ENCODE measurements at regions not wholly inside any gene's neighbourhood (a gene's known extent, or its start where the extent isn't known, plus 50 kb on each side); places are given as distances from the start of the nearest gene placed in this dataset.

- DNase-seq (no peak), FAIRE-seq (no peak)
- Histone ChIP-seq H3K4me3 (ENCODE audit: low read depth in 1 of 3, low read length in 3 of 3) (no peak overlapping the region), H3K27ac (ENCODE audit: low read depth in 1 of 3, low read length in 2 of 3) (no peak overlapping the region), H3K27me3 (ENCODE audit: control insufficient read depth in 3 of 3, insufficient read depth in 3 of 3, low read length in 3 of 3) (no peaks in the 10 kb centered on the region), H3K36me3 (ENCODE audit: control insufficient read depth in 3 of 3, insufficient read depth in 2 of 3, low read depth in 1 of 3, low read length in 3 of 3) (peaks cover 0 to 2% (median 0%) of the 10 kb centered on the region in 3 donors), H3K9me3 (ENCODE audit: control insufficient read depth in 2 of 2, insufficient read depth in 1 of 2, low read depth in 1 of 2, low read length in 1 of 2) (no peaks in the 10 kb centered on the region), H3K4me1 (ENCODE audit: control insufficient read depth in 3 of 3, insufficient read depth in 2 of 3, low read depth in 1 of 3, low read length in 2 of 3) (no peaks in the 10 kb centered on the region)
- WGBS, 3 donors, result 89 to 93% (median 90%) methylated on average over 7 of the region's 7 CpGs
These were observed 254.4 kb upstream of the PMFBP1 start for GRCh38 chr16:72426386-72426785.

DNA sequence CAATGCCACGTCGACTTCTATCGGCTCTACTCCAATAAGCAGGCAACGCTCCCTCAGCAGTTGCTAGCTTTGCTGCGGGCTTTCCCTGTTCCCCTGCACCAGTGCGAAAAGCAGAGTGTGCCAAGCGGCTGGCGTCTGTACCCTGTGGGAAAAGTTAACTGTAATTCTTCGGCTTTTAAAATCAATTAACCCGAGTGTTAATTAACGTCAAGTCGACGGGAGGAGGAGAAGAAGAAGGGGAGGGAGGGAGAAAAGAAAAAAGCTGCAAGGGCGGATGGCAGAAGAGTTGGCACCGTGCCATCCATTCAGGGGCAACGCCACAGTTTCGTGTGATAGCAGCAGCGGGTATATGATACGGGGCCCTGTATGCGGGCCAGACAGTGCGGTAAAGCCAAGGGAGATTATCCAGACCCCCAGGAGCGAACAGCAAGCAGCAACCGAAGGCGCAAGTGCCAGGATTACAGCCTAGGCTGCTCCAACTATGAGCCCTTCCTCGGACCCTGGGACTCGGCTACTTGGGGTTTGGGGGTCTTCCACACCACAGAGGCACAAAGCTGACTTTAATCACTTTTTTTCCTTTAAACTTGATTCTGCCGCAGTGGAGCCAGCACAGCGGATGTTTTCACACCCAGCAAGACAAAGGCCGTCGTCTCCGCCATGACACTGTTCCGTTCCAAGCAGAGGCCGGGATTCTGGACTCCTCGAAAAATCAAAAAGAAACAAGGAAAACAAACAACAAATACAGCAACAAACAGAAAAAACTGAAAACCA is 253.8 kb upstream of the PMFBP1 start:
- H3K4me3 ChIP-seq (ENCODE audit: low read depth in 1 of 3, low read length in 3 of 3), result no peak overlapping the region
- peaks cover 0 to 2% (median 0%) of the 10 kb centered on the region in 3 donors for H3K36me3 ChIP-seq (ENCODE audit: control insufficient read depth in 3 of 3, insufficient read depth in 2 of 3, low read depth in 1 of 3, low read length in 3 of 3)
- no peaks in the 10 kb centered on the region for H3K27me3 ChIP-seq (ENCODE audit: control insufficient read depth in 3 of 3, insufficient read depth in 3 of 3, low read length in 3 of 3)
- no peak for DNase-seq
- no peaks in the 10 kb centered on the region for H3K9me3 ChIP-seq (ENCODE audit: control insufficient read depth in 2 of 2, insufficient read depth in 1 of 2, low read depth in 1 of 2, low read length in 1 of 2)
- H3K27ac ChIP-seq (ENCODE audit: low read depth in 1 of 3, low read length in 2 of 3), result no peak overlapping the region
- WGBS, 3 donors, result 92 to 96% (median 94%) methylated on average over 33 to 34 of the region's 34 CpGs
- FAIRE-seq, result no peak
- no peaks in the 10 kb centered on the region for H3K4me1 ChIP-seq (ENCODE audit: control insufficient read depth in 3 of 3, insufficient read depth in 2 of 3, low read depth in 1 of 3, low read length in 2 of 3)

- Histone ChIP-seq H3K4me3 (ENCODE audit: low read depth in 1 of 3, low read length in 3 of 3) (no peak overlapping the region), H3K9me3 (ENCODE audit: control insufficient read depth in 2 of 2, insufficient read depth in 1 of 2, low read depth in 1 of 2, low read length in 1 of 2) (peaks cover 0 to 3% of the 10 kb centered on the region in 2 donors), H3K27ac (ENCODE audit: low read depth in 1 of 3, low read length in 2 of 3) (no peak overlapping the region), H3K4me1 (ENCODE audit: control insufficient read depth in 3 of 3, insufficient read depth in 2 of 3, low read depth in 1 of 3, low read length in 2 of 3) (no peaks in the 10 kb centered on the region), H3K36me3 (ENCODE audit: control insufficient read depth in 3 of 3, insufficient read depth in 2 of 3, low read depth in 1 of 3, low read length in 3 of 3) (peaks cover 0 to 2% (median 0%) of the 10 kb centered on the region in 3 donors), H3K27me3 (ENCODE audit: control insufficient read depth in 3 of 3, insufficient read depth in 3 of 3, low read length in 3 of 3) (no peaks in the 10 kb centered on the region)
- FAIRE-seq (no peak), DNase-seq (no peak)
- 88 to 93% (median 89%) methylated on average over 7 of the region's 7 CpGs for WGBS, 3 donors
These were observed 252.8 kb upstream of the PMFBP1 start for GRCh38 chr16:72424757-72425156.

- Histone ChIP-seq H3K9me3 (ENCODE audit: control insufficient read depth in 2 of 2, insufficient read depth in 1 of 2, low read depth in 1 of 2, low read length in 1 of 2) (peaks cover 0 to 3% of the 10 kb centered on the region in 2 donors), H3K27ac (ENCODE audit: low read depth in 1 of 3, low read length in 2 of 3) (no peak overlapping the region), H3K36me3 (ENCODE audit: control insufficient read depth in 3 of 3, insufficient read depth in 2 of 3, low read depth in 1 of 3, low read length in 3 of 3) (peaks cover 0 to 2% (median 0%) of the 10 kb centered on the region in 3 donors), H3K27me3 (ENCODE audit: control insufficient read depth in 3 of 3, insufficient read depth in 3 of 3, low read length in 3 of 3) (no peaks in the 10 kb centered on the region), H3K4me3 (ENCODE audit: low read depth in 1 of 3, low read length in 3 of 3) (no peak overlapping the region), H3K4me1 (ENCODE audit: control insufficient read depth in 3 of 3, insufficient read depth in 2 of 3, low read depth in 1 of 3, low read length in 2 of 3) (no peaks in the 10 kb centered on the region)
- no peak for DNase-seq
- no peak for FAIRE-seq
- 84 to 97% (median 97%) methylated on average over 1 of the region's 1 CpG for WGBS, 3 donors
These were observed 250.4 kb upstream of the PMFBP1 start for GRCh38 chr16:72422308-72422897.

DNA sequence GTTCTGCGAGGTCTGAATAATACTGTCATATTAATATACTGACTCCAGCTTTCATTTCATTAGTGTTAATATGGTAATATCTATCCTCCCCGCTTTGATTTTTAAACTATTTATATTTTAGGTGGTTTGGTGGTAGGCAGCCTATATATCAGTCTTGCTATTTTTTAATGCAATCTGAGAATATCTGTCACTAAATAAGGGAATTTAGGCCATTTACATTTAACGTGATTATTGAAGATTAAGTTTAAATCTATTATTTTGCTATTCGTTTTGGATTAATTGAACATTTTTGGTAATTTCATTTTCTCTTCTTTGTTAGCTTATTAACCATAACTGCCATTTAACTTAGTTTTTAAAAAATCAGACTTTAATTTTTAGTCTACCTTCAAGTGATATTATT is 247.7 kb upstream of the PMFBP1 start:
- WGBS, 3 donors, result 94 to 97% (median 96%) methylated on average over 4 of the region's 4 CpGs
- no peak overlapping the region for H3K27ac ChIP-seq (ENCODE audit: low read depth in 1 of 3, low read length in 2 of 3)
- H3K36me3 ChIP-seq (ENCODE audit: control insufficient read depth in 3 of 3, insufficient read depth in 2 of 3, low read depth in 1 of 3, low read length in 3 of 3), result no peaks in the 10 kb centered on the region
- no peak for DNase-seq
- H3K27me3 ChIP-seq (ENCODE audit: control insufficient read depth in 3 of 3, insufficient read depth in 3 of 3, low read length in 3 of 3), result no peaks in the 10 kb centered on the region
- H3K4me1 ChIP-seq (ENCODE audit: control insufficient read depth in 3 of 3, insufficient read depth in 2 of 3, low read depth in 1 of 3, low read length in 2 of 3), result no peaks in the 10 kb centered on the region
- no peak overlapping the region for H3K4me3 ChIP-seq (ENCODE audit: low read depth in 1 of 3, low read length in 3 of 3)
- FAIRE-seq, result peak; percentile 23
- H3K9me3 ChIP-seq (ENCODE audit: control insufficient read depth in 2 of 2, insufficient read depth in 1 of 2, low read depth in 1 of 2, low read length in 1 of 2), result peaks cover 0 to 3% of the 10 kb centered on the region in 2 donors

- H3K9me3 ChIP-seq (ENCODE audit: control insufficient read depth in 2 of 2, insufficient read depth in 1 of 2, low read depth in 1 of 2, low read length in 1 of 2), result no peaks in the 10 kb centered on the region
- 81 to 90% (median 81%) methylated on average over 1 of the region's 1 CpG for whole genome bisulfite sequencing, 3 donors
- FAIRE-seq, result no peak
These were observed 243.4 kb upstream of the PMFBP1 start for GRCh38 chr16:72415379-72415778.

DNA sequence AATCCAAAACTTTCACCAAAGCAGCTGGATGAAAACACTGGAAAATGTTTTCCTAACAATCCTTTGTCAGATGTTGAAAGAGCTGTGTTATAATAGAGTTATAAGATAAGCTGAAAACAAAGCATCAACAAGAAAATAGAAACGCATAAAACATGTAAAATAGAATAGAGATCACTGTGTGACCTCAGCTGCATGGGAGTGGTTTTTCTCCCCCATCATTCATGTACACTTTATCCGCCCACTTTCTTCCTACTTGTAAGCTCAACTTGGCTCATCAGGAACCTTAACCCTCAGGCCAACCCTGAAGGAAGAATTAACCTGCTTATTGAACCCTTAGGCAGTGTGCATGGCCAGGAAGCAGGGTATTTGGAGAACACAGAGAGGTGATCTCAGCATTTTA is 238.5 kb upstream of the PMFBP1 start:
- WGBS, 3 donors, result 82 to 89% (median 87%) methylated on average over 2 of the region's 2 CpGs
- Histone ChIP-seq H3K36me3 (ENCODE audit: control insufficient read depth in 3 of 3, insufficient read depth in 2 of 3, low read depth in 1 of 3, low read length in 3 of 3) (no peaks in the 10 kb centered on the region), H3K4me1 (ENCODE audit: control insufficient read depth in 3 of 3, insufficient read depth in 2 of 3, low read depth in 1 of 3, low read length in 2 of 3) (no peaks in the 10 kb centered on the region), H3K4me3 (ENCODE audit: low read depth in 1 of 3, low read length in 3 of 3) (no peak overlapping the region), H3K27ac (ENCODE audit: low read depth in 1 of 3, low read length in 2 of 3) (no peak overlapping the region), H3K27me3 (ENCODE audit: control insufficient read depth in 3 of 3, insufficient read depth in 3 of 3, low read length in 3 of 3) (no peaks in the 10 kb centered on the region), H3K9me3 (ENCODE audit: control insufficient read depth in 2 of 2, insufficient read depth in 1 of 2, low read depth in 1 of 2, low read length in 1 of 2) (no peaks in the 10 kb centered on the region)
- FAIRE-seq (no peak), DNase-seq (no peak)

More at GRCh38 chr16:72415379-72415778, 243.4 kb upstream of the PMFBP1 start:
- no peak for DNase-seq
- Histone ChIP-seq H3K27me3 (ENCODE audit: control insufficient read depth in 3 of 3, insufficient read depth in 3 of 3, low read length in 3 of 3) (no peaks in the 10 kb centered on the region), H3K27ac (ENCODE audit: low read depth in 1 of 3, low read length in 2 of 3) (no peak overlapping the region), H3K4me3 (ENCODE audit: low read depth in 1 of 3, low read length in 3 of 3) (no peak overlapping the region), H3K4me1 (ENCODE audit: control insufficient read depth in 3 of 3, insufficient read depth in 2 of 3, low read depth in 1 of 3, low read length in 2 of 3) (no peaks in the 10 kb centered on the region), H3K36me3 (ENCODE audit: control insufficient read depth in 3 of 3, insufficient read depth in 2 of 3, low read depth in 1 of 3, low read length in 3 of 3) (no peaks in the 10 kb centered on the region)

DNA sequence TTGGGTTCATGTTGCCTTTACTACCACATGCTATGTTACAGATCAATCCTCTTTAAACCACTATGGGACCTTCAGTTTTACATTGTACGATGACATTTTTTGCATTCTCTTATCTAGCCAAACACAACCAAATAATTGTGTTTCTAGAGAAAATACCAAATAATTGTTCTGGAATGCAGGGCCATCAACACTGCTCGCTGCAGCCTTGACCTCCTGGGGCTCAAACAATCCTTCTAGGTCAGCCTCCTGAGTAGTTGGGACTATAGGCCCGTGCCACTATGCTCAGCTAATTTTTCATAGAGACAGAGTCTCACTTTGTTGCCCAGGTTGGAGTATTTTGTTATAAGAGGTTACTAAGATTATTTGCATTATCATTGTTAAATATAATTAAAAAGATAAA is 237.5 kb upstream of the PMFBP1 start:
- no peak overlapping the region for H3K4me3 ChIP-seq (ENCODE audit: low read depth in 1 of 3, low read length in 3 of 3)
- no peaks in the 10 kb centered on the region for H3K36me3 ChIP-seq (ENCODE audit: control insufficient read depth in 3 of 3, insufficient read depth in 2 of 3, low read depth in 1 of 3, low read length in 3 of 3)
- FAIRE-seq, result no peak
- H3K9me3 ChIP-seq (ENCODE audit: control insufficient read depth in 2 of 2, insufficient read depth in 1 of 2, low read depth in 1 of 2, low read length in 1 of 2), result peaks cover 0 to 3% of the 10 kb centered on the region in 2 donors
- DNase-seq, result no peak
- H3K27ac ChIP-seq (ENCODE audit: low read depth in 1 of 3, low read length in 2 of 3), result no peak overlapping the region
- no peaks in the 10 kb centered on the region for H3K4me1 ChIP-seq (ENCODE audit: control insufficient read depth in 3 of 3, insufficient read depth in 2 of 3, low read depth in 1 of 3, low read length in 2 of 3)
- no peaks in the 10 kb centered on the region for H3K27me3 ChIP-seq (ENCODE audit: control insufficient read depth in 3 of 3, insufficient read depth in 3 of 3, low read length in 3 of 3)
- 67 to 76% (median 76%) methylated on average over 3 of the region's 3 CpGs for WGBS, 3 donors
